SK-N-SH (cell line): ENCODE measurements at regions not wholly inside any gene's neighbourhood (a gene's known extent, or its start where the extent isn't known, plus 50 kb on each side); places are given as distances from the start of the nearest gene placed in this dataset.

Experiments
- CTCF ChIA-PET: fragments of 300-600, 350-600 bp; formaldehyde crosslinking; extraction: SDS; loops from one replicate; lab custom pipeline; 2021; lab: Yijun Ruan, JAX
- POLR2A ChIA-PET: fragments of 350-600 bp; sonication (Branson Sonifier 250); formaldehyde crosslinking; extraction: SDS; loops from one replicate; lab custom pipeline; 2020; ENCODE audit warnings: antibody characterized with exemption, inconsistent platforms; lab: Yijun Ruan, JAX
- DNase-seq: peaks from one replicate; pipeline ENCODE4 v3.0.0; 2012
- H2AFZ ChIP-seq: fragments of 200-600 bp; sonication (generic); 2 replicates; pipeline ENCODE4 v1.8.1; 2016; ENCODE audit warnings: antibody characterized with exemption, mild to moderate bottlenecking, low read depth
- H3F3A ChIP-seq: fragments of 200-600 bp; sonication (generic); replicated peaks from 2 replicates; pipeline ENCODE3; 2016; ENCODE audit warnings: antibody characterized with exemption, mild to moderate bottlenecking; ENCODE audit not compliant: insufficient read depth
- H3K27ac ChIP-seq, 2 experiments: fragments of 200-500 bp in 1 of 2; fragments of 200-600 bp in 1 of 2; sonication (Bioruptor generic) in 1 of 2; sonication (generic), shearing (Covaris generic) in 1 of 2; 2 replicates each; pipeline versions ENCODE4 v1.5.1 to v1.6.1; 2014 to 2016; ENCODE audit warnings: low read depth in 2 of 2, inconsistent platforms in 1 of 2, low read length in 1 of 2, mild to moderate bottlenecking in 1 of 2, mixed read lengths in 1 of 2
- H3K27me3 ChIP-seq: fragments of 200-600 bp; sonication (generic), shearing (Covaris generic); 2 replicates; pipeline ENCODE4 v1.6.1; 2016; ENCODE audit warnings: mixed run types; ENCODE audit not compliant: insufficient read depth
- H3K36me3 ChIP-seq, 2 experiments: fragments of 200-500 bp in 1 of 2; fragments of 200-600 bp in 1 of 2; sonication (Bioruptor generic) in 1 of 2; sonication (generic) in 1 of 2; replicated peaks in 1 of 2; 2 replicates each; pipeline versions ENCODE3 to v1.5.1; 2014 to 2016; ENCODE audit warnings: low read length in 1 of 2, mild to moderate bottlenecking in 1 of 2; ENCODE audit not compliant: insufficient read depth in 2 of 2, control insufficient read depth in 1 of 2
- H3K4me1 ChIP-seq, 2 experiments: fragments of 200-500 bp in 1 of 2; fragments of 200-600 bp in 1 of 2; sonication (Bioruptor generic) in 1 of 2; sonication (generic), shearing (Covaris generic) in 1 of 2; 2 replicates each; pipeline versions ENCODE4 v1.5.1 to v1.6.1; 2014 to 2016; ENCODE audit warnings: low read depth in 1 of 2, low read length in 1 of 2, mixed run types in 1 of 2; ENCODE audit not compliant: insufficient read depth in 2 of 2, control insufficient read depth in 1 of 2
- H3K4me2 ChIP-seq: fragments of 200-600 bp; sonication (generic), shearing (Covaris generic); 2 replicates; pipeline ENCODE4 v1.6.1; 2017; ENCODE audit warnings: mixed run types
- H3K4me3 ChIP-seq, 2 experiments: fragments of 200-500 bp in 1 of 2; fragments of 200-600 bp in 1 of 2; sonication (Bioruptor generic) in 1 of 2; sonication (generic), shearing (Covaris generic) in 1 of 2; 2 replicates each; pipeline versions ENCODE4 v1.5.1 to v1.8.1; 2014 to 2016; ENCODE audit warnings: low read depth in 2 of 2, inconsistent platforms in 1 of 2, low read length in 1 of 2, mild to moderate bottlenecking in 1 of 2, mixed read lengths in 1 of 2, moderate library complexity in 1 of 2
- H3K79me2 ChIP-seq: fragments of 200-600 bp; sonication (generic); 2 replicates; pipeline ENCODE4 v1.8.1; 2017; ENCODE audit warnings: mild to moderate bottlenecking; ENCODE audit not compliant: insufficient read depth
- H3K9ac ChIP-seq: fragments of 200-600 bp; sonication (generic); 2 replicates; pipeline ENCODE4 v1.6.1; 2017; ENCODE audit warnings: mixed run types
- H3K9me2 ChIP-seq: fragments of 200-600 bp; sonication (generic); 2 replicates; pipeline ENCODE4 v1.6.1; 2017; ENCODE audit warnings: mixed run types
- H3K9me3 ChIP-seq: fragments of 200-600 bp; sonication (generic); 2 replicates; pipeline ENCODE4 v1.6.1; 2017; ENCODE audit warnings: mixed run types, mild to moderate bottlenecking, moderate library complexity
- H4K20me1 ChIP-seq: fragments of 200-600 bp; sonication (generic); 2 replicates; pipeline ENCODE4 v1.6.1; 2017; ENCODE audit warnings: mild to moderate bottlenecking, mixed run types; ENCODE audit not compliant: insufficient read depth
- EP300 ChIP-seq, 2 experiments: IDR thresholded peaks; 2 replicates each; pipeline versions ENCODE4 v1.4.0 to v1.6.1; 2012; ENCODE audit warnings: borderline replicate concordance in 1 of 2, low read depth in 1 of 2, low read length in 1 of 2
- EZH2phosphoT487 ChIP-seq: fragments of 200-600 bp; sonication (generic); IDR thresholded peaks from 2 replicates; pipeline ENCODE4 v1.6.1; 2017; ENCODE audit warnings: low read depth, mixed run types, mild to moderate bottlenecking, antibody characterized with exemption, moderate library complexity, borderline replicate concordance
- FOSL2 ChIP-seq: IDR thresholded peaks from 2 replicates; pipeline ENCODE4 v1.4.0; 2012; ENCODE audit warnings: low read depth, mild to moderate bottlenecking, moderate library complexity, borderline replicate concordance
- FOXJ3 ChIP-seq: sonication (generic); formaldehyde crosslinking; IDR thresholded peaks from 2 replicates; pipeline ENCODE4 v1.5.1; 2020; ENCODE audit warnings: mild to moderate bottlenecking, missing genetic modification reagents
- GATA2 ChIP-seq: sonication (generic); formaldehyde crosslinking; IDR thresholded peaks from 2 replicates; pipeline ENCODE4 v1.5.0; 2020; ENCODE audit warnings: mild to moderate bottlenecking, missing genetic modification reagents
- MEF2A ChIP-seq: IDR thresholded peaks from 2 replicates; pipeline ENCODE4 v1.4.0; 2012; ENCODE audit warnings: low read depth, borderline replicate concordance
- NFIC ChIP-seq: IDR thresholded peaks from 2 replicates; pipeline ENCODE4 v1.4.0; 2012; ENCODE audit warnings: borderline replicate concordance
- RAD21 ChIP-seq: IDR thresholded peaks from 2 replicates; pipeline ENCODE4 v1.6.1; 2012; ENCODE audit warnings: mild to moderate bottlenecking, low read length
- RXRA ChIP-seq: IDR thresholded peaks from 2 replicates; pipeline ENCODE4 v1.4.0; 2012; ENCODE audit warnings: low read depth, mild to moderate bottlenecking, borderline replicate concordance
- SMC3 ChIP-seq: IDR thresholded peaks from 2 replicates; pipeline ENCODE4 v1.6.1; 2012; ENCODE audit warnings: low read depth, low read length, improper control_type of control experiment
- TEAD4 ChIP-seq: IDR thresholded peaks from 2 replicates; pipeline ENCODE4 v1.4.0; 2012; ENCODE audit warnings: mild to moderate bottlenecking, borderline replicate concordance; ENCODE audit not compliant: insufficient read depth
- YY1 ChIP-seq: IDR thresholded peaks from 2 replicates; pipeline ENCODE4 v1.4.0; 2012; ENCODE audit warnings: low read depth, mild to moderate bottlenecking
- WGBS: methylation state at CpG from one replicate; pipeline ENCODE4 v1.1.6; 2017; ENCODE audit warnings: low lambda C conversion rate; 5-methylcytosine and 5-hydroxymethylcytosine counted together
- TF ChIP-seq, protein P1 (sequence below): fragments of 150-350 bp; IDR thresholded peaks from 2 replicates; pipeline ENCODE4 v1.6.1; 2016; ENCODE audit warnings: mild to moderate bottlenecking, low read depth, low read length
- TF ChIP-seq, protein P2 (sequence below): IDR thresholded peaks from 2 replicates; pipeline ENCODE4 v1.4.0; 2012; ENCODE audit warnings: low read depth, borderline replicate concordance
- TF ChIP-seq, protein P3 (sequence below): IDR thresholded peaks from 2 replicates; pipeline ENCODE4 v1.6.1; 2012; ENCODE audit warnings: mild to moderate bottlenecking, low read depth, low read length, moderate library complexity
- TF ChIP-seq, protein P4 (sequence below): IDR thresholded peaks from 2 replicates; pipeline ENCODE4 v1.4.0; 2012; ENCODE audit warnings: low read depth
- TF ChIP-seq, protein P5 (sequence below): fragments of 150-350 bp; IDR thresholded peaks from 2 replicates; pipeline ENCODE4 v1.6.1; 2017; ENCODE audit warnings: antibody characterized with exemption, low read length, low read depth, borderline replicate concordance

DNA sequence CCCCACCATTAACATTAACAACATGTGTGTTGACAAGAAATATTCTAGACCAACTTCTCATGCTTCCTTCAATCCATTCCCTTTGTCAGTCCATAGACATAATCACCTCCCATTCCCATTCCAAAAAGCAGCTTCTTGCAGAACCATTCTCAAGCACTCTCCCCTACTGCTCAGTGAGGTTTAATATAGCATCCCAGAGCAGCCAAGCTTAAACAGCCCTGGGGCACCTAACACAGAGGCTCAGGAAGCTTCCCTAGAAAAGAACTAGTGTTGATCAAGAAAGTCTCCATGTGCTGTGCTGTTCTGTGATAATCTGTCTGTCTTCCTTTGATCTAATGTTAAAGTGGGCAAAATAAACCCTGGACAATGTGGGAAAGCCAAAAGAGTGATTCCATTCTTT, 174.2 kb upstream of the NOCT start:
- Histone ChIP-seq H2AFZ (no peak overlapping the region), H3K4me2 (no peak overlapping the region), H3K4me3 (no peak overlapping the region), H3K4me1 (peaks cover 0 to 11% of the 10 kb centered on the region in 2 experiments; a peak in 2 of 4 replicates), H3K9me2 (no peaks in the 10 kb centered on the region), H3K79me2 (no peaks in the 10 kb centered on the region), H3K9ac (no peak overlapping the region), H3K27me3 (no peaks in the 10 kb centered on the region; the same call in 1 of the 2 replicates), H3K9me3 (no peaks in the 10 kb centered on the region), H3K27ac (no peak overlapping the region), H4K20me1 (no peaks in the 10 kb centered on the region), H3K36me3 (no peaks in the 10 kb centered on the region), H3F3A (no peaks in the 10 kb centered on the region)
- TF ChIP-seq, protein P1, sequence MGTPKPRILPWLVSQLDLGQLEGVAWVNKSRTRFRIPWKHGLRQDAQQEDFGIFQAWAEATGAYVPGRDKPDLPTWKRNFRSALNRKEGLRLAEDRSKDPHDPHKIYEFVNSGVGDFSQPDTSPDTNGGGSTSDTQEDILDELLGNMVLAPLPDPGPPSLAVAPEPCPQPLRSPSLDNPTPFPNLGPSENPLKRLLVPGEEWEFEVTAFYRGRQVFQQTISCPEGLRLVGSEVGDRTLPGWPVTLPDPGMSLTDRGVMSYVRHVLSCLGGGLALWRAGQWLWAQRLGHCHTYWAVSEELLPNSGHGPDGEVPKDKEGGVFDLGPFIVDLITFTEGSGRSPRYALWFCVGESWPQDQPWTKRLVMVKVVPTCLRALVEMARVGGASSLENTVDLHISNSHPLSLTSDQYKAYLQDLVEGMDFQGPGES: no peak
- TF ChIP-seq FOSL2 (no peak), NFIC (no peak), TEAD4 (no peak), EZH2phosphoT487 (no peak), YY1 (no peak)
- TF ChIP-seq, protein P2, sequence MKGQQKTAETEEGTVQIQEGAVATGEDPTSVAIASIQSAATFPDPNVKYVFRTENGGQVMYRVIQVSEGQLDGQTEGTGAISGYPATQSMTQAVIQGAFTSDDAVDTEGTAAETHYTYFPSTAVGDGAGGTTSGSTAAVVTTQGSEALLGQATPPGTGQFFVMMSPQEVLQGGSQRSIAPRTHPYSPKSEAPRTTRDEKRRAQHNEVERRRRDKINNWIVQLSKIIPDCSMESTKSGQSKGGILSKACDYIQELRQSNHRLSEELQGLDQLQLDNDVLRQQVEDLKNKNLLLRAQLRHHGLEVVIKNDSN: no peak
- TF ChIP-seq, protein P3, sequence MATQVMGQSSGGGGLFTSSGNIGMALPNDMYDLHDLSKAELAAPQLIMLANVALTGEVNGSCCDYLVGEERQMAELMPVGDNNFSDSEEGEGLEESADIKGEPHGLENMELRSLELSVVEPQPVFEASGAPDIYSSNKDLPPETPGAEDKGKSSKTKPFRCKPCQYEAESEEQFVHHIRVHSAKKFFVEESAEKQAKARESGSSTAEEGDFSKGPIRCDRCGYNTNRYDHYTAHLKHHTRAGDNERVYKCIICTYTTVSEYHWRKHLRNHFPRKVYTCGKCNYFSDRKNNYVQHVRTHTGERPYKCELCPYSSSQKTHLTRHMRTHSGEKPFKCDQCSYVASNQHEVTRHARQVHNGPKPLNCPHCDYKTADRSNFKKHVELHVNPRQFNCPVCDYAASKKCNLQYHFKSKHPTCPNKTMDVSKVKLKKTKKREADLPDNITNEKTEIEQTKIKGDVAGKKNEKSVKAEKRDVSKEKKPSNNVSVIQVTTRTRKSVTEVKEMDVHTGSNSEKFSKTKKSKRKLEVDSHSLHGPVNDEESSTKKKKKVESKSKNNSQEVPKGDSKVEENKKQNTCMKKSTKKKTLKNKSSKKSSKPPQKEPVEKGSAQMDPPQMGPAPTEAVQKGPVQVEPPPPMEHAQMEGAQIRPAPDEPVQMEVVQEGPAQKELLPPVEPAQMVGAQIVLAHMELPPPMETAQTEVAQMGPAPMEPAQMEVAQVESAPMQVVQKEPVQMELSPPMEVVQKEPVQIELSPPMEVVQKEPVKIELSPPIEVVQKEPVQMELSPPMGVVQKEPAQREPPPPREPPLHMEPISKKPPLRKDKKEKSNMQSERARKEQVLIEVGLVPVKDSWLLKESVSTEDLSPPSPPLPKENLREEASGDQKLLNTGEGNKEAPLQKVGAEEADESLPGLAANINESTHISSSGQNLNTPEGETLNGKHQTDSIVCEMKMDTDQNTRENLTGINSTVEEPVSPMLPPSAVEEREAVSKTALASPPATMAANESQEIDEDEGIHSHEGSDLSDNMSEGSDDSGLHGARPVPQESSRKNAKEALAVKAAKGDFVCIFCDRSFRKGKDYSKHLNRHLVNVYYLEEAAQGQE: no peak
- TF ChIP-seq, protein P4, sequence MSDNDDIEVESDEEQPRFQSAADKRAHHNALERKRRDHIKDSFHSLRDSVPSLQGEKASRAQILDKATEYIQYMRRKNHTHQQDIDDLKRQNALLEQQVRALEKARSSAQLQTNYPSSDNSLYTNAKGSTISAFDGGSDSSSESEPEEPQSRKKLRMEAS: no peak
- ChIA-PET CTCF (no interaction called here), POLR2A (no interaction called here)
- DNase-seq: no peak

DNA sequence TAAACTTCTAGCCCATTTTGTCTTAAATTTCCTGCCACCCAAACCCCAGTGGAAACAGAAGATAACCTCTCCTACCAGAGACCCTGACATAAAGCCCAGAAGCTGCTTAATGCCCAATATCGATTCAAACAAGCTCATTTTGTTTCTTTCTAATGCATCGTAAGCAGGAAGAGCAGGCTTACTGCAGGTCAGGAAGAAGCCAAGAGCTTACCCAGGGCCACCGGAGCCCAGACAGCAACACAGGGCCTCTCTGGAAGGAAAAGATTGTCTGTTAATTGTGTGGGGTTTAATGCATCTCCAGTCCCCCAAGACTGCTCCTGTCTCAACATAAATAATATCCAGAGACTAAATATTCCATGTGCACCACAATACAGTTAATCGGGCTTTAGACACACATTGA, 177.3 kb upstream of the NOCT start:
- H3K79me2 ChIP-seq: no peaks in the 10 kb centered on the region
- no peak for DNase-seq
- H3K36me3 ChIP-seq: no peaks in the 10 kb centered on the region
- CTCF ChIA-PET: no interaction called here
- peaks cover 0 to 16% of the 10 kb centered on the region in 2 experiments; a peak in 2 of 4 replicates for H3K4me1 ChIP-seq
- no peaks in the 10 kb centered on the region for H3K9me2 ChIP-seq
- no peak overlapping the region for H3K9ac ChIP-seq
- no peak overlapping the region for H3K4me2 ChIP-seq
- no peak overlapping the region for H3K27ac ChIP-seq
- H3F3A ChIP-seq: no peaks in the 10 kb centered on the region
- 79% methylated on average over 4 of the region's 4 CpGs for WGBS
- H3K27me3 ChIP-seq: no peaks in the 10 kb centered on the region; the same call in 1 of the 2 replicates
- H3K9me3 ChIP-seq: no peaks in the 10 kb centered on the region
- H2AFZ ChIP-seq: no peak overlapping the region
- POLR2A ChIA-PET: no interaction called here
- no peak overlapping the region for H3K4me3 ChIP-seq
- no peaks in the 10 kb centered on the region for H4K20me1 ChIP-seq
- no peak for TF ChIP-seq EP300 (IDR thresholded peaks at IDR 0.05; ENCODE audit: borderline replicate concordance in 1 of 2, low read depth in 1 of 2, low read length in 1 of 2)
- TF ChIP-seq, protein P5, sequence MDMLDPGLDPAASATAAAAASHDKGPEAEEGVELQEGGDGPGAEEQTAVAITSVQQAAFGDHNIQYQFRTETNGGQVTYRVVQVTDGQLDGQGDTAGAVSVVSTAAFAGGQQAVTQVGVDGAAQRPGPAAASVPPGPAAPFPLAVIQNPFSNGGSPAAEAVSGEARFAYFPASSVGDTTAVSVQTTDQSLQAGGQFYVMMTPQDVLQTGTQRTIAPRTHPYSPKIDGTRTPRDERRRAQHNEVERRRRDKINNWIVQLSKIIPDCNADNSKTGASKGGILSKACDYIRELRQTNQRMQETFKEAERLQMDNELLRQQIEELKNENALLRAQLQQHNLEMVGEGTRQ: no peak
- no peak for TF ChIP-seq EZH2phosphoT487
- no peak for TF ChIP-seq GATA2
- TF ChIP-seq TEAD4: no peak
- no peak for TF ChIP-seq RAD21
- TF ChIP-seq, protein P3: no peak
- no peak for TF ChIP-seq FOXJ3 (CRISPR knock-in tag)
- no peak for TF ChIP-seq MEF2A
- no peak for TF ChIP-seq RXRA
- no peak for TF ChIP-seq SMC3
